Vagina (tissue), 2 donors: ENCODE measurements at regions not wholly inside any gene's neighbourhood (a gene's known extent, or its start where the extent isn't known, plus 50 kb on each side); places are given as distances from the start of the nearest gene placed in this dataset.

Source experiments
- POLR2A ChIP-seq, 2 donors: fragments of 450-650 bp; IDR thresholded peaks; one replicate each; pipeline ENCODE4 v1.6.1; 2017; ENCODE audit warnings: antibody characterized with exemption in 2 of 2, mild to moderate bottlenecking in 2 of 2, moderate library complexity in 2 of 2
- TF ChIP-seq, protein P1 (sequence below), 3 experiments: fragments of 450-650 bp in 2 of 3; fragments of 200-600 bp in 1 of 3; sonication (generic) in 1 of 3; IDR thresholded peaks; one replicate each; pipeline ENCODE4 v1.5.1; 2017 to 2019; ENCODE audit warnings: antibody characterized with exemption in 3 of 3, mild to moderate bottlenecking in 2 of 3, moderate library complexity in 2 of 3

DNA sequence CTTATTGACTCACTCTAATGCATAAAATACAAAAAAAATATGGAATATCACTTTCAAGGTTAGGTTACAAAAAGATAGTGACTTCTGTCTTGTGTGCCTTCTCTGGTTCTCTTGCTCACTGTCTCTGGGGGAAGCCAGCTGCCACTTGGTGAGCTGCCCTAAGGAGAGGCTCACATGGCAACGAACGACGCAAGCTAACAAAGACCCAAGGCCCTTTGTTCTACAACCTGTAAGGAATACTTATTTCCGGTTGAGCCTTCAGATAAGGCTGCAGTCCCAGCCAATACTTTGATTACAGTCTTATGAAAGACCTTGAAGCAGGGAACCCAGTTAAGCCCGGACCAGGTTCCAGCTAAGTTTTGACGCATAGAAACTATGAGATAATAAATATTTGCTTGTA, 242.4 kb upstream of the TBX3 start:
- TF ChIP-seq, protein P1, sequence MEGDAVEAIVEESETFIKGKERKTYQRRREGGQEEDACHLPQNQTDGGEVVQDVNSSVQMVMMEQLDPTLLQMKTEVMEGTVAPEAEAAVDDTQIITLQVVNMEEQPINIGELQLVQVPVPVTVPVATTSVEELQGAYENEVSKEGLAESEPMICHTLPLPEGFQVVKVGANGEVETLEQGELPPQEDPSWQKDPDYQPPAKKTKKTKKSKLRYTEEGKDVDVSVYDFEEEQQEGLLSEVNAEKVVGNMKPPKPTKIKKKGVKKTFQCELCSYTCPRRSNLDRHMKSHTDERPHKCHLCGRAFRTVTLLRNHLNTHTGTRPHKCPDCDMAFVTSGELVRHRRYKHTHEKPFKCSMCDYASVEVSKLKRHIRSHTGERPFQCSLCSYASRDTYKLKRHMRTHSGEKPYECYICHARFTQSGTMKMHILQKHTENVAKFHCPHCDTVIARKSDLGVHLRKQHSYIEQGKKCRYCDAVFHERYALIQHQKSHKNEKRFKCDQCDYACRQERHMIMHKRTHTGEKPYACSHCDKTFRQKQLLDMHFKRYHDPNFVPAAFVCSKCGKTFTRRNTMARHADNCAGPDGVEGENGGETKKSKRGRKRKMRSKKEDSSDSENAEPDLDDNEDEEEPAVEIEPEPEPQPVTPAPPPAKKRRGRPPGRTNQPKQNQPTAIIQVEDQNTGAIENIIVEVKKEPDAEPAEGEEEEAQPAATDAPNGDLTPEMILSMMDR (IDR thresholded peaks at IDR 0.05) = no peak
- no peak for TF ChIP-seq POLR2A (IDR thresholded peaks at IDR 0.05)
